DMS153 (cell line): ENCODE measurements at regions not wholly inside any gene's neighbourhood (a gene's known extent, or its start where the extent isn't known, plus 50 kb on each side); places are given as distances from the start of the nearest gene placed in this dataset.
A peak's percentile ranks its signal among the peaks of the same experiment; 100 is the strongest.

Experiments used
- DNase-seq: peaks from one replicate; lab custom pipeline; 2025; lab: John Stamatoyannopoulos, UW

DNA sequence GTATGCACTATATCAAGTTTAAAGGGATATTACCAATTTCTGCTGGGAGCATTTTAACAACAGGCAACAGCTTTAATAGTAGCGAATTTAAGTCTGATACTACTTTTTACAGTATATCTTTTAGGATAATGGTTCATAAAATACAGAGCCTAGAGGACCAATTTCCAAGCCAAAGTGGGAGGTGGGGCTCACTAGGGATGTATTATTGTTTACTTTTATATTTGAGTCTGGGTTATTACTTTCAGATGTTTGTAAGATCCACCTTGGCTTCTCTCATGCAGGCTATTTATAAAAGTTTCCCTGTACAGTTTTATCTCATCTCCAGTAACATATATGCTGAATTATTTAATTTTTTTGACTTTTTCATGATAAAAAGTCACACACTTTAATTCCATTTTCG lies 242.0 kb downstream of the CMPK2 start:
- no peak for DNase-seq

GRCh38 chr2:6626401-6627012 lies 239.2 kb downstream of the CMPK2 start:
- no peak for DNase-seq

DNA sequence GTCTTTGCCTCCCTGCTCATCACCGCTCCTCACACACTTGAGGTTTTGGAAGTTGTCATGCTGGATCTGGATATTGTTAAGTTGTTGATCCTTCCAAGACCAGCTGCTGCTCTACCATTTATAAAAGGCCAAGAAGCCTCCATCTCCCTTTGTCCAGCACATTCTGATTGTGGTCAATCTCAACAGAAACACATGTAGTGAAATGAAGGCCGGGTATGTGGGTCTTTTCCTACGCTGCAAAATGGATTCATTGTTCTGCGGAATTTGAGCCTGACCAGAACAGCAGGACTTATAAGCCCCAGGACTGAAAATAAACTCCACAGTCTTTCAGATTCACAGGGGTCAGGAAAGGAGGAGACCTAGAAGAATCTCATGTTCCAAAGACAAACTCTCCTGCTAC lies 238.4 kb downstream of the CMPK2 start:
- no peak for DNase-seq

- no peak for DNase-seq
These were observed 235.5 kb downstream of the CMPK2 start for GRCh38 chr2:6630209-6630608.

DNA sequence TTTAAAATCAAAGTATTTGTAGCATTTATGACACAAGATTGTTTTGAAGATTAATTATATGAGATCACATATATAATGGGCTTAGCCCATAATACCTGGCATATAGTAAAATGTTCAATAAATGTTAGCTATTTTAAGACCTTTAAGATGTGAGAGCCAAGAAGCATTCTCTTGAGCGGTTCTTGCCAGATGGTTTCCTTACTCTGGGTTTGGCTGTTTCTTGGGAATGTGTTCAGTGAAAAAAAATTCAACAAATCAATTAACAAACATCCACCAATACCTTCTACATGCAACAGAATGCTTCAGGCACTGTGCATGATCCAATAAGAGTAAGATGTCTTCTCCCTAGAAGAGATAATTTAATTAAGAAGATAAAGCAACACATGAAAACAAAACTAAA lies 230.4 kb downstream of the CMPK2 start:
- DNase-seq: no peak

DNA sequence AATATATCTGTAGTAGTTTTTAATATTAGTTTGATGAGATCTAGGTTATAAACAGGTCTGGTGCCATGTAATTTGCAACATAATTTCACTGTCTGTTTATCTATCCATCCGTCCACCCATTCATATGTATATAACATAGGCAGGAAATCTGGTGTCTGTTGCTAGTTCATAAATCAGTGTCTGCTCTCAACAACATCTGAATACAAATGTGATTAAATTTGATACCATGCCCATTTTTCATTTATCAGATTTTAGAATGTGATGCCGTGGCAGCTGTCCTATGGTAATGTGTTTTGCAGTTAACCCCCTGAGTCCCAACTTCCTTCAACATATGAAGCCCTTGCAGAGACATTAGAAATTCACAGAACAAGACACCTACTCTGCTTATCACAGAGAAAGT lies 228.4 kb downstream of the CMPK2 start:
- DNase-seq: no peak

DNA sequence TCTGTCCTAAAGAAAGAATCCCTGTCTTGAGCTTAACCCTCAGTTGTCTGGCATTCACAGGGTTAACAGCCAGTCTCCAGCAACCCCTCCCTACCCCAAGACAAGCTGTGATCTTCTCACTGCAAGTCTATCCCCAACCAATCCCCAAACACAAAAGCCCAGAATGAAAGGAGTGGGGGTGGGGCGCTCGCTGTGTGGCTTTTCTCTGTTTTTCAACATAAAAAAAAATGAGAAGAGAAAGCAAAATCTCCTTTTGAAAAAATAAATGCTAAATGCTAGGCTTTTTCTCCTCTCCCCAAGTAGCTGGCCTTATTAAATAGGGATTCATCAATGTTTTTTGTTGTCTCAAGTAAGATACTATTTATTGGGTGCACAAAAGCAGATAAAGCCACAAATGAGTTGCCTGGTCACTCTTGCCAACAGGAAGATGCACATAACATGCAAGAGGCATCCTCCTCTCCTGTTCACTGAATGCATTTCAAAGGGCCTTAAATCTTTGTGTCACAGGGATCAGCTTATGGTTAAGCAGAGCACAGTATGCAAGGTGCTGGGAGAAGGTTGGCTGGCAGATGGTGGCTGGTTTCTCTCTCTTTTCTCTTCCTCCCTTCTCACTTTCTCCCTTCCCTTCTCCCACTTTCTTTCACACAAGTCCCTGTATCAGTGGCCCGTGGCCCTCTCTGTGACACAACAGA lies 225.6 kb downstream of the CMPK2 start:
- no peak for DNase-seq

DNA sequence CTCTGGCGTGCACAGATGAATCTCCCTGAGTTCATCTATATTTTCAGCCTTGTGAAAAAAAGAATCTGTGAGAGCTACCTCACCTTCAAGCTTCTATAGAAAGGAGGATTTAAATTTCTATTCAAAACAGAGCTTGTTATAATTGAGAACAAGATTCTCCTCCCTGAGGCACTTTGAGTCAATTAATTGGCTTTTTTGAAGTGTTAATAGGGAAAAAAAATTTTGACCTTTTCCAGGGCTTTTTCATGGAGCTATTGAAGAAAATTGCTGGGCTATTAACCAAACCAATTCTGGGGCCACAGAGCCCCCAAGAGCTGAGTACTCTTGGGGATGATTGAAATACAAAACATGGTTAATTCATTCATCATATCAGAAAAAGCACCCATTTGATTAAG lies 225.1 kb downstream of the CMPK2 start:
- DNase-seq: no peak

DNA sequence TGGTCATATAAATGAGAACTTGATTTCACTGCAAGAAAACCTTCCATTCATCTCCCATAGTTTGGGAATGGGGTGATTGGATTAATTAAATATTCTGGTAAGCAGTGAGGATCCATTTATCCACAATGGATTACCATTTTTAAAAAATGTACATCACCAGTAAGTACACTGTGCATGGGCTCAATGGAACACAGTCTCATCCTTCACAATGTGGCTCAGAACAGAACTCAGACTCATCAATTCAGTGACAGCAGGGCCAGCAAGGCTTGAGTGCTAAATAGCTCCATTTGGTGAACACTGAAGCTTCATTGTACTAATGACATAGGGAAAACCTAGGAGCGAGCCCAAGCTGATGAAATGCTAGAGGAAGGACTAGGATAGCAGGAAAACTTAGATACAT lies 223.8 kb downstream of the CMPK2 start:
- DNase-seq: no peak

DNA sequence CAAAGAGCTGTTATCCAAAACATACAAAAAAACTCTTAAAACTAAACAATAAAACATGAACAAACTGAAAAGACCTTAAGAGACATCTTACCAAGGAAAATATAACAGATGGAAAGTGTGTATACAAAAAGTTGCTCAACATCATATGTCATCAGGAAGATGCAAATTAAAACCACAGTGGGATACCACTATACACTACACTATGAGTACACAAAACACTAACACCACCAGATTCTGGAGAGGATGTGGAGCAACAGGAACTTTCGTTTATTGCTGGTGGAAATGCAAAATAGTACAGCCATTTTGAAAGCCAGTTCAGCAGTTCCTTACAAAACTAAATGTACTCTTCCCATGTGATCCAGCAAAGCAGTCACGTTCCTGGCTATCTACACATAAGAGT lies 221.4 kb downstream of the CMPK2 start:
- DNase-seq: no peak

GRCh38 chr2:6645004-6645403 lies 220.7 kb downstream of the CMPK2 start:
- no peak for DNase-seq

DNA sequence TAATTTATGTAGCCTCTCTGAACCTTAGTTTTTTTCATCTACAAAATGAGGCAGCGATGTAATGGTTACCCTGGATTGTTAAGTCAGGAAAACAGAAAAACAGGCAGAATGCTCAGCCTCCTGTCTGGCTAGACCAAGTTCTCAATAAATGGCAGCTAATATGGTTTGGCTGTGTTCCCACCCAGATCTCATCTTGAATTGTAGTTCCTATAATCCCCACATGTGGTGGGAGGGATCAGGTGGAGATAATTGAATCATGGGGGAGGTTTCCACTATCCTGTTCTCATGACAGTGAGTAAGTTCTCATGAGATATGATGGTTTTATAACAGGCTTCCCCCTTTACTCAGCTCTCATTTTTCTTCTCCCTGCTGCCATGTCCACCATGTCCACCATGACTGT lies 220.0 kb downstream of the CMPK2 start:
- no peak for DNase-seq

GRCh38 chr2:6647046-6647445 lies 218.7 kb downstream of the CMPK2 start:
- no peak for DNase-seq

DNA sequence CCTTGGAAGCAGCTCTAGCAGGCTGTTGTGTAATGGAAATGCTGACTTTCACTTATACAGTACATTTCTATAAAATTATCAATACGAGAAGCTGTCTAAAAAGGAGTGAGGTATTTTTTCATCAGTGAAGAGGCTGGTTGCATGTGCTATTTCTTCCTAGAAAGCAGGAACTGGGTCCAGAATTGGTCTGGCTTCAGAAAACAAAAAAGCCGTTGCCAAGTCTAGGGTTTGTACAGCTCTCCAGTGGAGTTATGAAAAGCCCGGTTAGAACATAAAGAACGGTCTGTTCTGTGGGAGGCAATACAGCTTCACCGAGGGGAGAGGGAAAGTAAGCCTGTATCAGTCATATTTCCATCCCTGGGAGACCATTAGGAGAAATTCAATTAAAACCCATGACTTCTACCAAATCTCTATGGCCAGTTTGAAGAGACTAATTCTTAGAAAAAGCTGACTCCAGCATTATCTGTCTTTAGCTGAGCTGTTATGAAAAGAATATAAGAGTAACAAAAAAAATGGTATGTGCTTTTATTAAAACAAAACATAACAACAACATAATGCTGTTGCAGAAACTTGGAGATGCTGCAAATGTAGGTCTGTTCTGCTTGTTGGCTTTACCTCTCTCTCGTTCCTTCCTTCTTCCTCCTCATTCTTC lies 217.0 kb downstream of the CMPK2 start:
- no peak for DNase-seq

- DNase-seq: no peak
These were observed 215.4 kb downstream of the CMPK2 start for GRCh38 chr2:6650311-6650710.

- DNase-seq: no peak
These were observed 213.5 kb downstream of the CMPK2 start for GRCh38 chr2:6652251-6652650.

GRCh38 chr2:6653281-6653750 lies 212.4 kb downstream of the CMPK2 start:
- DNase-seq: no peak

GRCh38 chr2:6654279-6654678 lies 211.4 kb downstream of the CMPK2 start:
- peak; percentile 34 for DNase-seq

DNA sequence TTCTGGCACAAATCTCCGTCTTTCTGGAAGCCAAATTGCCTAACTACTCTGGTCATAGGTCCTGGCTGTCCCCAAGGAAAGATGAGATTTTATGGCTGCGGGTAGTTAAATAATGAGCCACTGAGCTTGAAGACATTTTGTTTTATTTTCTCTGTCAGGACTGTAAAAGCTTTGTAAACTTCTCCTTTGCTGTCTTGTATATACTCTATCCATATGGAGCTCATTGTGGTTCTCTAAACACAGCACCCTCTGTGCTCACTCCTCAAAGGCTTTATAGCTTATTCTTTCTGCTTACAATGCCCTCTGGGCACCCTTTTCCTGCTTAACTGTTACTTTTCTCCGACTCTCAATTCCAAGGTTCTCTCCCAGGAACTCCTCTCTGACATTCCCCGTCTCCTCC lies 209.1 kb downstream of the CMPK2 start:
- DNase-seq: no peak

- no peak for DNase-seq
These were observed 208.6 kb downstream of the CMPK2 start for GRCh38 chr2:6657136-6657535.

GRCh38 chr2:6657855-6658254 lies 207.9 kb downstream of the CMPK2 start:
- no peak for DNase-seq

DNA sequence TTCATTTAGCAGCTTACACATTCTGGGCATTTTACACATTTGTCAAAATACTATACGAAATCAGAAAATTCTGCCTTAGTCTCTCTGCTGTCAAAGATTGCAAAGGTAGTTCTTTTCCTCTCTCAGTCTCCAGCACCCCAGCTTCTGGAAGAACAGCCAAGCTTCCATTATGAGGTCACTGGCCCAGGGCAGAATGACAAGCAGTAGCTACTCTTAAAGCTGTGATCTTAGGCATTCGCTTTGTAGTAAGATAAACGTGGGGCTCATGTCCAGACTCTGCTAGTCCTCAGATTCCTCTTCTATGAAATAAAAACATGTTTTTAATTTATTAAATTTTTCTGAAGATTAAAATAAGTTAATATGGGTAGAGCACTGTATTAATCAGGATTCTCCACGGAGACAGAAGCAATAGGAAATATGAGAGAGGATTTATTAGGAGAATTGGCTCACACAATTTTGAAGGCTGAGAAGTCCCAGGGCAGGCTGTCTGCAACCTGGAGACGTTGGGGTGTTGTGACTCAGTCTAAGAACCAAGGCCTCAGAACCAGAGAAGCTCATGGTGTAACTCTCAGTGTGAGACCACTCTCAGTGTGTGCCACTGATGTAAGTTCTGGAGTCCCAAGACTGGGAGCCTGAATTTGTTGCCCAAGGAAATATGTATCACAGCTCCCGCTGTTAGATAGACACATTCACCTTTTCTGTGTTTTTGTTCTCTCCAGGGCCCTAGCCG lies 201.2 kb downstream of the CMPK2 start:
- no peak for DNase-seq
